GM23248 (cell line): ENCODE measurements at regions not wholly inside any gene's neighbourhood (a gene's known extent, or its start where the extent isn't known, plus 50 kb on each side); places are given as distances from the start of the nearest gene placed in this dataset.

Experiments used
- EZH2 ChIP-seq: fragments of 200-600 bp; sonication (generic); IDR thresholded peaks from 2 replicates; pipeline ENCODE4 v1.6.1; 2018; ENCODE audit warnings: antibody characterized with exemption, mild to moderate bottlenecking; ENCODE audit not compliant: insufficient read depth, poor library complexity, severe bottlenecking
- EZH2phosphoT487 ChIP-seq: fragments of 200-600 bp; sonication (generic); IDR thresholded peaks from 2 replicates; pipeline ENCODE4 v1.6.1; 2018; ENCODE audit warnings: antibody characterized with exemption, moderate library complexity, mild to moderate bottlenecking, low read depth; ENCODE audit not compliant: insufficient read depth

DNA sequence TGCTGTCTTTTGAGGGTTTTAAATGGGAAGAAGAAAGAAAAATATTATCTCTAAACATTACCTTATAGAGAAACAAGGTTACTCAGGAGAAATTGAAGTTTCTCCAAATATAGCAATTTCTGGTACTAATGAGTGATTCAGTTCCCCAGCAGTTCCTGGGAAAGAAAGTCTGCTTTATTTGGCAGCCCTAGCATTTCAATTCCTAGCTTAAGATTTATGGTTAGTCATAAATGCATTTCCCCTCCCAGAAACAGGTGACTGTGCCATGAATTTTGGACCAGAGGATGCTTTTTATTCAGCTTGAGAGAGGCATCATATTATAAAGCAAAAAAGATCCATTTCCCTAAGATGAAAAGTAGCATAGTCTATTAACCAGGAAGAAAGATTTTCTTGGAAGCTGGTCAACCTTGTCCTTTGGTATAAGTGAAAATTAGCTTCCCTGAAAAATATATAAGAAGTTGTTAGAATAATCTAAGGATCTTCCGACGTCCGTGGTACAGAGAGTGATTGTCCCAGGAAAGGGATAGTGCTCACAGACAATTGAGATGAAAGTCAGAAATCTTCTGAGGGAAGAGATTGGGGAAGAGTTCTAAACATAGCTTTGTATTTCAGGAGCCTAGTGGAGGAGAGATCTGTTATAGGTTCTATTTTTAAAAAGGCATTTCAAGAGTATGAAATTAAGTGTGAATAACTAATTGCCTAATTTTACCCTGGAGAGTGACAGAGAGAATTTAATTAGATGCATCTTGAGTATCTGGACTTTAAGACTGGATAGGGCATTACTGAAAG, 164.9 kb downstream of the ESM1 start:
- no peak for TF ChIP-seq EZH2phosphoT487
- TF ChIP-seq EZH2: no peak
